H9 (cell line): ENCODE measurements at regions not wholly inside any gene's neighbourhood (a gene's known extent, or its start where the extent isn't known, plus 50 kb on each side); places are given as distances from the start of the nearest gene placed in this dataset.

ENCODE experiments used
- DNase-seq: peaks from one replicate; pipeline ENCODE4 v3.0.0-alpha.2; 2017
- H2AFZ ChIP-seq: one replicate; pipeline ENCODE4 v1.6.1; 2013; ENCODE audit warnings: mild to moderate bottlenecking, low read length, control low read depth, moderate library complexity
- H2AK5ac ChIP-seq: 2 replicates; pipeline ENCODE4 v1.6.1; 2013; ENCODE audit warnings: low read length, control low read depth, mixed read lengths; ENCODE audit not compliant: insufficient read length
- H2BK120ac ChIP-seq: one replicate; pipeline ENCODE4 v1.6.1; 2013; ENCODE audit warnings: low read depth, mild to moderate bottlenecking, low read length, control low read depth, inconsistent platforms; ENCODE audit not compliant: poor library complexity, severe bottlenecking
- H2BK12ac ChIP-seq: 2 replicates; pipeline ENCODE4 v1.6.1; 2013; ENCODE audit warnings: low read length, control low read depth, mixed read lengths, low read depth; ENCODE audit not compliant: insufficient read length
- H2BK15ac ChIP-seq: 2 replicates; pipeline ENCODE4 v1.6.1; 2013; ENCODE audit warnings: low read depth, low read length, control low read depth
- H2BK20ac ChIP-seq: one replicate; pipeline ENCODE4 v1.6.1; 2013; ENCODE audit warnings: low read depth, mild to moderate bottlenecking, low read length, control low read depth, inconsistent platforms; ENCODE audit not compliant: poor library complexity, severe bottlenecking
- H2BK5ac ChIP-seq: 2 replicates; pipeline ENCODE4 v1.6.1; 2013; ENCODE audit warnings: low read length, control low read depth, mixed read lengths; ENCODE audit not compliant: insufficient read length
- H3K14ac ChIP-seq: 2 replicates; pipeline ENCODE4 v1.6.1; 2013; ENCODE audit warnings: low read length, control low read depth; ENCODE audit not compliant: insufficient read depth
- H3K18ac ChIP-seq: 2 replicates; pipeline ENCODE4 v1.6.1; 2013; ENCODE audit warnings: low read depth, mild to moderate bottlenecking, mixed read lengths, low read length, control low read depth; ENCODE audit not compliant: insufficient read length
- H3K23ac ChIP-seq: 2 replicates; pipeline ENCODE4 v1.6.1; 2013; ENCODE audit warnings: low read length, control low read depth, mixed read lengths, low read depth; ENCODE audit not compliant: insufficient read length
- H3K23me2 ChIP-seq: 2 replicates; pipeline ENCODE4 v1.6.1; 2013; ENCODE audit warnings: low read depth, mild to moderate bottlenecking, mixed read lengths, low read length, control low read depth; ENCODE audit not compliant: insufficient read length, poor library complexity, severe bottlenecking
- H3K27ac ChIP-seq: 2 replicates; pipeline ENCODE4 v1.5.1; 2013; ENCODE audit warnings: low read length, control low read depth, mixed read lengths, low read depth; ENCODE audit not compliant: insufficient read length
- H3K27me3 ChIP-seq: 2 replicates; pipeline ENCODE4 v1.6.1; 2013; ENCODE audit warnings: low read length, control low read depth, inconsistent platforms; ENCODE audit not compliant: insufficient read depth
- H3K4ac ChIP-seq: 2 replicates; pipeline ENCODE4 v1.6.1; 2013; ENCODE audit warnings: low read depth, mild to moderate bottlenecking, control low read depth, inconsistent platforms, low read length, moderate library complexity
- H3K4me1 ChIP-seq: 2 replicates; pipeline ENCODE4 v1.6.1; 2013; ENCODE audit warnings: low read length, control low read depth, inconsistent platforms; ENCODE audit not compliant: insufficient read depth
- H3K4me2 ChIP-seq: 2 replicates; pipeline ENCODE4 v1.6.1; 2013; ENCODE audit warnings: low read length, control low read depth, mixed read lengths; ENCODE audit not compliant: insufficient read length, insufficient read depth
- H3K56ac ChIP-seq: 2 replicates; pipeline ENCODE4 v1.6.1; 2013; ENCODE audit warnings: low read depth, mild to moderate bottlenecking, mixed read lengths, low read length, control low read depth; ENCODE audit not compliant: insufficient read length
- H3K79me1 ChIP-seq: 2 replicates; pipeline ENCODE4 v1.6.1; 2013; ENCODE audit warnings: low read depth, mild to moderate bottlenecking, moderate library complexity, low read length, control low read depth, inconsistent platforms; ENCODE audit not compliant: insufficient read depth, poor library complexity, severe bottlenecking
- H3K79me2 ChIP-seq: 2 replicates; pipeline ENCODE4 v1.6.1; 2013; ENCODE audit warnings: low read length, control low read depth, inconsistent platforms; ENCODE audit not compliant: insufficient read depth
- H3K9ac ChIP-seq: 2 replicates; pipeline ENCODE4 v1.6.1; 2013; ENCODE audit warnings: low read length, control low read depth, mixed read lengths; ENCODE audit not compliant: insufficient read length; ENCODE audit errors: extremely low read depth
- H3K9me3 ChIP-seq: one replicate; pipeline ENCODE4 v1.6.1; 2013; ENCODE audit warnings: low read depth, low read length, inconsistent platforms; ENCODE audit not compliant: control insufficient read depth
- H3T11ph ChIP-seq: one replicate; pipeline ENCODE4 v1.6.1; 2013; ENCODE audit warnings: mild to moderate bottlenecking, low read length, control low read depth, inconsistent platforms
- H4K20me1 ChIP-seq: one replicate; pipeline ENCODE4 v1.6.1; 2013; ENCODE audit not compliant: control insufficient read depth, insufficient read length, insufficient read depth
- H4K5ac ChIP-seq: 2 replicates; pipeline ENCODE4 v1.6.1; 2013; ENCODE audit warnings: low read depth, mild to moderate bottlenecking, mixed read lengths, low read length, control low read depth; ENCODE audit not compliant: insufficient read length
- H4K8ac ChIP-seq: replicated peaks from 2 replicates; pipeline ENCODE4 v1.6.1; 2013; ENCODE audit warnings: low read length, control low read depth, mixed read lengths, low read depth; ENCODE audit not compliant: insufficient read length
- H4K91ac ChIP-seq: 2 replicates; pipeline ENCODE4 v1.6.1; 2013; ENCODE audit warnings: low read depth, mild to moderate bottlenecking, moderate library complexity, mixed read lengths, low read length, control low read depth; ENCODE audit not compliant: insufficient read length
- H3K27ac Mint-ChIP-seq, 3 experiments: 2 replicates in 2 of 3; 3 replicates in 1 of 3; pipeline ENCODE4 v1.8.0; 2020 to 2021; ENCODE audit warnings: mixed read lengths in 3 of 3, mild to moderate bottlenecking in 1 of 3, moderate library complexity in 1 of 3
- H3K27me3 Mint-ChIP-seq: 2 replicates; pipeline ENCODE4 v1.8.0; 2021; ENCODE audit warnings: low read depth, mild to moderate bottlenecking, moderate library complexity, mixed read lengths
- H3K36me3 Mint-ChIP-seq, 3 experiments: 2 replicates in 2 of 3; 3 replicates in 1 of 3; pipeline ENCODE4 v1.8.0; 2020 to 2021; ENCODE audit warnings: low read depth in 3 of 3, mixed read lengths in 3 of 3; ENCODE audit not compliant: insufficient read depth in 1 of 3
- H3K4me1 Mint-ChIP-seq, 2 experiments: 2 replicates each; pipeline ENCODE4 v1.8.0; 2020; ENCODE audit warnings: mixed read lengths in 2 of 2
- H3K4me3 Mint-ChIP-seq, 2 experiments: 2 replicates in 1 of 2; 3 replicates in 1 of 2; pipeline ENCODE4 v1.8.0; 2020 to 2021; ENCODE audit warnings: mild to moderate bottlenecking in 2 of 2, mixed read lengths in 2 of 2, moderate library complexity in 1 of 2
- H3K9me3 Mint-ChIP-seq, 2 experiments: 2 replicates in 1 of 2; 3 replicates in 1 of 2; pipeline ENCODE4 v1.8.0; 2020; ENCODE audit warnings: mild to moderate bottlenecking in 2 of 2, mixed read lengths in 2 of 2, moderate library complexity in 1 of 2
- CTCF ChIP-seq: fragments of 200-600 bp; sonication (generic); conservative IDR thresholded peaks from 3 replicates; pipeline ENCODE4 v1.8.0; 2021; ENCODE audit warnings: antibody characterized with exemption, mild to moderate bottlenecking
- WGBS: extraction: QIAGEN DNeasy Blood & Tissue Kit; methylation state at CpG from one replicate; pipeline ENCODE4 v1.1.7; 2013; ENCODE audit warnings: missing lambda C conversion rate, low lambda C conversion rate, mixed read lengths; ENCODE audit not compliant: insufficient read length; ENCODE audit errors: extremely low coverage; 5-methylcytosine and 5-hydroxymethylcytosine counted together

GRCh38 chr6:135604035-135604860, 106.7 kb upstream of the AHI1 start:
- no peaks in the 10 kb centered on the region; a peak in 1 of 7 replicates for H3K36me3 Mint-ChIP-seq
- Histone ChIP-seq H3K79me2 (no peaks in the 10 kb centered on the region), H2BK15ac (no peak overlapping the region), H3K14ac (no peak overlapping the region), H3K27ac (no peak overlapping the region), H3K4ac (no peak overlapping the region), H4K91ac (no peak overlapping the region), H2BK5ac (no peak overlapping the region), H2BK120ac (no peak overlapping the region), H2AK5ac (no peak overlapping the region), H3K27me3 (no peaks in the 10 kb centered on the region), H3K18ac (no peak overlapping the region), H3K79me1 (no peaks in the 10 kb centered on the region), H3K4me2 (no peak overlapping the region), H3K23ac (no peak overlapping the region), H4K8ac (no peak overlapping the region), H3K9ac (no peak overlapping the region), H2BK20ac (no peak overlapping the region), H4K20me1 (no peaks in the 10 kb centered on the region), H3K9me3 (no peaks in the 10 kb centered on the region), H2AFZ (no peak overlapping the region), H2BK12ac (no peak overlapping the region), H4K5ac (no peak overlapping the region), H3K23me2 (no peaks in the 10 kb centered on the region), H3T11ph (no peak overlapping the region), H3K4me1 (no peaks in the 10 kb centered on the region), H3K56ac (no peak overlapping the region)
- H3K27me3 Mint-ChIP-seq, result no peaks in the 10 kb centered on the region
- no peak overlapping the region for H3K27ac Mint-ChIP-seq
- H3K9me3 Mint-ChIP-seq, result no peaks in the 10 kb centered on the region
- no CpG with 5 or more reads among the region's 10 CpGs for WGBS
- H3K4me1 Mint-ChIP-seq, result peaks cover 0 to 3% of the 10 kb centered on the region in 2 experiments; a peak in 1 of 4 replicates
- no peak for DNase-seq
- no peak overlapping the region for H3K4me3 Mint-ChIP-seq
- TF ChIP-seq CTCF, result no peak
